H1 (cell line): ENCODE measurements at regions not wholly inside any gene's neighbourhood (a gene's known extent, or its start where the extent isn't known, plus 50 kb on each side); places are given as distances from the start of the nearest gene placed in this dataset.

ENCODE experiments used
- KDM4A ChIP-seq: IDR thresholded peaks from one replicate; pipeline ENCODE4 v1.7.1; 2012; ENCODE audit warnings: low read depth, mild to moderate bottlenecking, moderate library complexity, low read length, inconsistent platforms; ENCODE audit not compliant: severe bottlenecking

DNA sequence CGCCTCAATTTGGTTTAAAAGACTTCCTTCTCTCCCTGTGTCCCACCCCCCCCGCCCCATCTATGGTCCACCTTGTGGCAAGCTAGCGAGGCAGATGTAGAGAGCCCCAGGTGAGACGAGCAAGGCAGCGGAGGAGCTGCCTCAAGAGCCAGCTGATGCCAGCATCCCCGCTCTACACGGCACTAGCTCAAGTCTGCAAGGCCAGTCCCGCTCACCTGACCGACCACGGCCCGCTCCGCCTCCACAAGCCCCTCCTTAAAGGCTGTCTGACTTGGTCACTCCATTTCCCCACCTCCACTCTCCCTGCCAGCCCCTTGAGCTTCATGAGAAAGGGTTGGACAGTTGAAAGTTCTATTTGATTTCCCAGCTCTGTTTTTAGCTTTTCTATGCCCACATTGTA is 56.2 kb upstream of the IGF1R start (continued):
- TF ChIP-seq KDM4A: no peak
